Astrocyte of the spinal cord (primary cell): ENCODE measurements at regions not wholly inside any gene's neighbourhood (a gene's known extent, or its start where the extent isn't known, plus 50 kb on each side); places are given as distances from the start of the nearest gene placed in this dataset.
A peak's percentile ranks its signal among the peaks of the same experiment; 100 is the strongest.

Source experiments
- DNase-seq: peaks from one replicate; pipeline ENCODE4 v3.0.0; 2011; ENCODE audit warnings: low read depth, low spot score
- H3K4me3 ChIP-seq: 2 replicates; pipeline ENCODE4 v1.5.1; 2011; ENCODE audit warnings: low read depth, mild to moderate bottlenecking, low read length, moderate library complexity
- in situ Hi-C: cut with HindIII; loops from 2 replicates; pipeline ENCODE4 v1.10.0; 2017; ENCODE audit warnings: low sequenced_read_pairs
- TF ChIP-seq, protein P1 (sequence below): IDR thresholded peaks from 2 replicates; pipeline ENCODE4 v1.5.1; 2012; ENCODE audit warnings: low read depth, mild to moderate bottlenecking, low read length, inconsistent platforms

DNA sequence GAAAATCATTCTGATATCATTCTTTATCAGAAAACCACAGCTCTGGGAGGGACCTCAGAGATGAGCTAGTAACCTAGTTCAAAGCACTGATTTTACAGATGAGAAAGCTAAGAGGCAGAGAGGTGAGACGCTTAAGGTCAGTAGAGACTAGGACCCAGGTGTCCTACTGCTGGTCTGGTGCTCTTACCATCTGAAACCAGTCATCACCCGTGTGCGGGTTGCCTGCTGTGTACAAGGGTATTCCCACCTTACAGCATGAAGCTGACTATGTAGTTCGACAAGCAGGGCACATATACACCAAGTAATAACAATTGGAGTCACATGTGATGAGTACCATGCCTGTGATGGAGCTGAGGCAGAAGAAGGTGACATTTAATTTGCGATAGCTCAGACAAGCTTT lies 133.7 kb downstream of the ADAMTS15 start:
- no peak for DNase-seq
- TF ChIP-seq, protein P1, sequence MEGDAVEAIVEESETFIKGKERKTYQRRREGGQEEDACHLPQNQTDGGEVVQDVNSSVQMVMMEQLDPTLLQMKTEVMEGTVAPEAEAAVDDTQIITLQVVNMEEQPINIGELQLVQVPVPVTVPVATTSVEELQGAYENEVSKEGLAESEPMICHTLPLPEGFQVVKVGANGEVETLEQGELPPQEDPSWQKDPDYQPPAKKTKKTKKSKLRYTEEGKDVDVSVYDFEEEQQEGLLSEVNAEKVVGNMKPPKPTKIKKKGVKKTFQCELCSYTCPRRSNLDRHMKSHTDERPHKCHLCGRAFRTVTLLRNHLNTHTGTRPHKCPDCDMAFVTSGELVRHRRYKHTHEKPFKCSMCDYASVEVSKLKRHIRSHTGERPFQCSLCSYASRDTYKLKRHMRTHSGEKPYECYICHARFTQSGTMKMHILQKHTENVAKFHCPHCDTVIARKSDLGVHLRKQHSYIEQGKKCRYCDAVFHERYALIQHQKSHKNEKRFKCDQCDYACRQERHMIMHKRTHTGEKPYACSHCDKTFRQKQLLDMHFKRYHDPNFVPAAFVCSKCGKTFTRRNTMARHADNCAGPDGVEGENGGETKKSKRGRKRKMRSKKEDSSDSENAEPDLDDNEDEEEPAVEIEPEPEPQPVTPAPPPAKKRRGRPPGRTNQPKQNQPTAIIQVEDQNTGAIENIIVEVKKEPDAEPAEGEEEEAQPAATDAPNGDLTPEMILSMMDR: no peak
- in situ Hi-C loops: no loop called here
- no peak overlapping the region for H3K4me3 ChIP-seq

DNA sequence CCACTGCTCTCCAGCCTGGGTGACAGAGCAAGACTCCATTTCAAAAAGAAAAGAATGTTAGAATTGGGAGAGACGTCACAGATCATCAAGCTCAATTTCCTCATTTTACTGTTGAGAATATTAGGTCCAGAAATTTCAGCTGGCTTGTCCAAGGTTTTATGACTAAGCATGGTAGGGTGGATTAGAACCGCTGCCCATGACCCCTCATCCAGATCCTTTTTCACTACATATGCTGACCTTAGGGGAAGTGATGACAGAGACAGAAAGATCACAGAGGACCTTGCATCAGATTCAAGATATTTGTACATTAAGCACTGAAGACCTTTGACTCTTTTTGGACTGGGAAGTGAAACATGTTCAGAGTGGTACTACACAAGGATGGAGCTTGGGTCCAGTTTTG lies 134.5 kb downstream of the ADAMTS15 start:
- no peak overlapping the region for H3K4me3 ChIP-seq
- no peak for DNase-seq
- in situ Hi-C loops: no loop called here
- TF ChIP-seq, protein P1: no peak

DNA sequence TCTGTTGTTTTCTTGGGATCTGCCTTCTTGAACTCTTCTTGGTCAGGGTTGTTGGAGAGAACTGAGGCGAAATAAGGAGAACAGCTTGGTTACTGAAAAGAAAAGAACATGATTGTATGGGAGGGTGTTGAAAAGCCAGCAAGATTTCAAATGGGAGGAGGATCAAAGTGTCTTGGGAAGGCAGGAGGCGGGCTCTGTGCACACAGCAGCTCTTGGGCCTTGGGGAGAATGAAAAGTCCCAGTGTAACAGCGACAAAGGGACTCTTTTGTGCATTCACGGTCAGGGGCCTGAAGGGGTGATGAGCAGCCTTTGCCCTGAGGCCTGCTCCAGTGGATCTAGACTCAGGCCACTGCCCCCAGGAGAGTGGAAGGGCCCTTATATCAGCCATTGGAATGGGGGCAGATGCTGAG lies 135.4 kb downstream of the ADAMTS15 start:
- in situ Hi-C loops: no loop called here
- DNase-seq: no peak
- TF ChIP-seq, protein P1: no peak
- H3K4me3 ChIP-seq: no peak overlapping the region

DNA sequence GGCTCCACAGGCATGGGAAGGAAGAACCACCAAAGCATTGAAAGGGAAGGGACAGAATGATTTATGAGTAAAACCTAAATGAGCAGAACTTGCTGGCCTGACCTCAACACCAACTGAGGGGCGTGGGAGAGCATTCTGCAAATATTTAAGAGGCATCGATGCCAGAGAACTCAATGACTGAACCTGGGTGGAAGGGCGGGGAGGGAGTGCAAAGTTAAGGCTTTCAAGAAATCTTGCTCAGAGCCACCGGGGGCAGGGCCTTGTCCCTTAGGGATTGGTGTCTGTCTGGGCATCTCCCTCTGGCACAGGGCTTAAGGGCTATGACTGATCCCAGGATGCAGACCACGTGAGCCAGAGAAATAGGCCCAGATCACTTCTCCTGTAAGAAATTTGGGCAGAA lies 137.1 kb downstream of the ADAMTS15 start:
- in situ Hi-C loops: no loop called here
- DNase-seq: peak; percentile 37
- no peak overlapping the region for H3K4me3 ChIP-seq
- TF ChIP-seq, protein P1: no peak

DNA sequence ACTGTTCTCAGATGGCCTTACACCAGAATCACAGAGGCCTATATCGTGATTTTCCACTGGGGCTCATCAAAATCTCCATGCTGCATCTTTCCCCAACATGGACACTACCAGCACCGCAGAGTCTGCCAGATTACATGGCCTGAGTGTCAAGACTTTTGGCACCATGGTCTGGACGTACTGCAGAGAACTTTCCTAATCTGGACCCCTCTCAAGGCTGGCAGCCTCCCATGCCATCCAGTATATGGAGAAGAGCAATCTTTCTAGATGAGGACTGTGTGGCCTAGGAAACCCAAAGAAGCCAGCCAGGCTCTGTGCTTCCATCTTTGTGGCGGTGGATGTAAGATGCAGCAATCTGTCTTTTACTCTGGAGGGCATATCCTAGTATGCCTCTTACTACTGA lies 139.2 kb downstream of the ADAMTS15 start:
- TF ChIP-seq, protein P1: no peak
- in situ Hi-C loops: no loop called here
- no peak overlapping the region for H3K4me3 ChIP-seq
- no peak for DNase-seq

DNA sequence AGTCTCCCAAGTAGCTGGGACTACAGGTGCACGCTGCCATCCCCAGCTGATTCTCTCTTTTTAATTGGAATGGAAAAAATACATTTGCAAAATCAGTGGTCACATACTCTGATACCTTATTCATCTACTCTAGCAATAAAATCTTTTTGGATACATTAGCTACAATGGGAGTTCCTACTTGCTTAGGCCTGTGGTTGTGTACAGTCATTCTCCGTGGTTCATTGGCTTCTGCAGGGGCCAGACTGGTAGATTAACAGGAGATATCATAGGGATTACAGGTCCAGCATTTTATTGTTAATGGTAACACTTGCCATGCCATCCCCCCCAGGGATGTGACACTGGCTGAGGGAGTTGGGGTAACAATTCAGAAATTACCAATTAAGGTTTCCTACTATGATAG lies 140.0 kb downstream of the ADAMTS15 start:
- H3K4me3 ChIP-seq: no peak overlapping the region
- peak; percentile 39 for DNase-seq
- TF ChIP-seq, protein P1: no peak
- in situ Hi-C loops: no loop called here

DNA sequence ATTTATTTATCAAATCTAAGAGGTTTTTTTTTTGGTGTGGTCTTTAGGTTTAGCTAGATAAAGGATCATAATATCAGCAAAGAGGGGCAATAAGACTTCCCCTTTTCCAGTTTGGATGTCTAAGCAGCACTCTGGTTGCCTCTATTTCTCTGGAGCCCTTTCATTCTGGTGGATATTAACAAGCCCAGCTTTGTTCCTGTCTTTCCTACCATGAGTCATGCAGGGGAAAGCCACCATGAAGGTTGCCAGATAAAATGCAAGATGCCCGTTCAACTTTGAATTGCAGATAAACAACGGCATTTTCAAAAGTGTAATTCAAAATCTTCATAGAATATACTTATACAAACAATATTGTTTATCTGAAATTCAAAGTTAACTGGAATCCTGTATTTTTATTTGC lies 143.6 kb downstream of the ADAMTS15 start:
- DNase-seq: peak; percentile 56
- in situ Hi-C loops: no loop called here
- no peak overlapping the region for H3K4me3 ChIP-seq
- TF ChIP-seq, protein P1: no peak
